NCI-H2029 treated with DMSO at 0.1 percent for 48 hours (cell line): ENCODE measurements at regions not wholly inside any gene's neighbourhood (a gene's known extent, or its start where the extent isn't known, plus 50 kb on each side); places are given as distances from the start of the nearest gene placed in this dataset.
"Not testable (repeated sequence)": the region's sequence is repeated elsewhere in the genome, so short reads cannot be mapped to it uniquely, and the experiment has no call there.

Source experiments
- DNase-seq: peaks from one replicate; lab custom pipeline; 2025; lab: John Stamatoyannopoulos, UW

DNA sequence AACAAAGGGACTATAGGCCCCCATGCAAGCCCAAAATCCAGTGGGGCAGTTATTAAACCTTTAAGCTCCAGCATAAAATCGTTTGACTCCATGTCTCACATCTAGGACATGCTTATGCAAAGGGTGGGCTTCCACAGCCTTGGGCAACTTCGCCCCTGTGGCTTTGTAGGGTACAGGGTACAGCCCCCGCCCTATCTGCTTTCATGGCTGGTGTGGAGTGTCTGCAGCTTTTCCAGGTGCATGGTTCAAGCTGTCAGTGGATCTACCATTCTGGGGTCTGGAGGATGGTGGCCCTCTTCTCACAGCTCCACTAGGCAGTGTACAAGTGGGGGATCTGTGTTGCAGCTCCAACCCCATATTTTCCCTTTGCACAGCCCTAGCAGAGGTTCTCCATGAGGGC lies 559.8 kb upstream of the TECRL start:
- no peak for DNase-seq

DNA sequence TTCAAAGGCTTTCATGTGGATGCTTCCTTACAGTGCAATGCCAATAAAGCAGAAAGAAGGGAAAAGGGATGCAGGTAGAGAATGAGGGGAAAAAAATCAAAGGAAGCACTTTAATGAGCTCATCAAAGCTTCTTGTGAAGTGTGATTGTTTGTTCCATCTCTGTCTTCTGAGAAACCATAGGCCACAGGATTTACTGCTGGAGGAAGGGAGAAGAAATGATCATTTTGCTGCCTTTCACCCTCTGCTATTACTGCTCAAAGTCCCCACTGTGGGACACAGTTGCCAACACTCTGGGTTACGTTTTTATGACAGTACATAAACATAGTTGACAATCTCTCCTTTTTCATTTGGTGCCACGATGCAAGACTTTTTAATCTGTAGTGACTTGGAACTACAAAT lies 558.0 kb upstream of the TECRL start:
- no peak for DNase-seq

DNA sequence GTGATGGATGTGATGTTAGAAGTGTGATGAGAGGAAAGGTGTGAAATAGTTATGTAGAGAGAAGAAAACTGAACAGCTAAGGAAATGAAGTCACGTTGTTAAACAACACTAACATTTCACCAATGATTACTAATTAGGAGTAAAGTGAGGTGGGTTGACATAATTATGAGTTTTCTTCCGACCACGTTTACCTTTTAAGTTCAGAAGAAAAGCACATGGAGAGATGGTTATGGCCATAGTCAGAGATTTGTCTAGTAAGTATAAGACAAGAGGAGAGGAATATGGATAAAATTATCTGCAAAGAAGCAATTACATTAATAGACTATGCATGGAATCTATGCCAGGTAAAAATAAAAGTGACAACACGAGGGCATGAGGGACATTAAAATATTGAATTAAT lies 551.3 kb upstream of the TECRL start:
- no peak for DNase-seq

DNA sequence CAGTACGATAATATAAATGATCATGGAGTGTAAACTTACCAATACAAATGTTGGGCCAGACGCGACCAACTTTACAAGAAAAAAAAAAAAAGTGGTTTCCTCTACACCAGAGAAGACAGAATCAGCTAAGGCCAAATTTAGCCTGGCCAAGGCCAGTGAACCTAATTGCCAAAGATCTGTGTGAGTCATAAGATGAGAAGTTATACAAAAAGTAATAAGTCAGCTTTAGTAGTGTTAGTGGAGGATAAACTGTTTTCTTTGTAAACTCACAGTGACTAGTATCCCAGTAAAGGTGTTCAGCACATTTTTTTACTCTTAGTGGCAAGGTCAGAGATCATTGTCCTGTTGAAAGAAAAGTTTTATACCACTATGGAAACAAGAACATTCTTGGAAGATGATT lies 531.4 kb upstream of the TECRL start:
- DNase-seq: no peak

DNA sequence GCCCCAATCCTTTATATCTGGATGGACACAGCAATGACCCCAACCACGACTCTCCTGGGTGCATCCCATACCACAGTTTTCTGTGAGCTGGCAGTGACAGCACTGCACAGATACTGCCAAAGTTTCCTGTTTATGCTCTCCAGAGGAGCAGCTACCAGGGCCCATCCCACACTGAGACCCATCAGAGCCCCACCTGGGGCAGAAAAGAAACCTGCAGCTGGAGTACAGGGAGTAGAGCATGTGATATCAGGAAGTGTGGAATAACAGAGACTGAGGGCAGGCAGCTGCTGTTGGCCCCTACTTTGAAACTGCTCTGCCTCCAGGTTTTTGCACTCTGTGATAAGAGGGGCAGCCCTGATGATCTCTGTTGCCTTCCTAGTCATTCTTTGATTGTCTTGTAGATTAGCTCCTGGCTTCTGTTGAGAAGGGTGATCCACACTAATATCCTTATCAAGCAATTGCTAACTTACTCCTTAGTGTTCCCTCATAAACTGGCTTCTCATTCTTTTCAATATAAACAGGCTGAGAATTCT lies 526.3 kb upstream of the TECRL start:
- no peak for DNase-seq

DNA sequence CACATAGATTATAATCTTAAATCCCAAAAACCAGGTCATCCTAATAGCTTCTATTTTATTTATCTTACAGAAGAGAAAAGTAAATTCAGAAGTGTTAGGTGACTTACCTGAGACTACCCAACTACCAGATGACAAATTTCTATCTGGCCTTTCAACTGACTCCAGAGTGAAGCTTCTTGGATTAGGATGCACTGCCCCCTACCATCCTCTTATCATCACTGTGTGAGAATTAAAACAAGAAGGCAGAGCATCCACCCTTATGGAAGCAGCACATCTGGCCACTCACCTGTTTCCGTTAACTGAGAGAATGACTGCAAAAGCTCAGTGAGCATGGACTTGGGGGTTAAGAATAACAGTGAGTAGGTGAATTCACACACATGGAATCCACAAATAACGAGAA lies 502.6 kb upstream of the TECRL start:
- DNase-seq: no peak

DNA sequence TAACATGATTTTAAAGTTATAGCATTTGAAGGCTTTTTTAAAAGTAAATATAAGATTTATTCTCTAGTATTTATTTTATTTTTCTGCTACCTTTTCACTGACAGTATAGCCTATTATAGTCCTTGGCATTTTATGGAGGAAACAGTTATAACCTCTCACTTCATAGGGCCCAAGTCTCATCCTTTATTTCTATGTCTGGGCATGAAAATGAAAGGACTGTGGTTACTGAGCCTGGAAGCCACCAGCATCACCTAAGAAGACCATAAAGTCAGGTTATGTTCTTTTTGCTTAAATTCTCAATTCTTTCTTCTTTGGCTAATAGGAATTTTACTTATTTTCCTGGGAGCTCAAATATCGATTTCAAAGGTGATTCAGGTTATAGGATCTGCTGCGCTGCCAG lies 494.7 kb upstream of the TECRL start:
- no peak for DNase-seq

DNA sequence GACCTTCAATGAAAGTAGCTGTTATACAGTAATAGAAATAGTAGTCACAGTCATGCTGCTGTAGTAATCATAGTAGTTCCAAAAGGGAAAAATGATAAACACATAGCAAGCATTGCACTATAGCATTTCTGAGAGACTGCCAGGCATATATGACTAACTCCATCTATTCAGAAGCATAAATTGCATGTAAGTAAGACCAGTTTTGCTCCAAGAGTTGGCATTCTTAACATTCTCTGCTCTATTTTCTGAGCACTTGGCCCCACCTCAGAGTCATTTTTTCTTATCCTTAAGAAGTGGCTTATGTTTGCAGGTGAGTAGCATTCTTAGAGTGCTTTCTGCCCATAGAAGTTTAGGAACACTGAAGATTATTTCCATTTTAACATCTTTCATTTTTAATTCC lies 490.3 kb upstream of the TECRL start:
- no peak for DNase-seq

DNA sequence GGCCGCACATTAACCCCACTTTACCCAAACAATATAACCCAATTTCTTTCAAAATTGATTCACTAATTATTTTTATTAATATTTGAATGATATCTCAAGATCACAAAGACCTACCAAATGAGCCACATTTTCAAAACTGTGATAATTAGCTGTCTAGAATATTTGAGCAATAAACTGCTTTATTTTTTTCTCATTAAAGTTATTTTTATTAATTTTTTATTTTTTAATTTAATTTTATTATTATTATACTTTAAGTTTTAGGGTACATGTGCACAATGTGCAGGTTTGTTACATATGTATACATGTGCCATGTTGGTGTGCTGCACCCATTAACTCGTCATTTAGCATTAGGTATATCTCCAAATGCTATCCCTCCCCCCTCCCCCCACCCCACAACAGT lies 489.8 kb upstream of the TECRL start:
- DNase-seq: not testable (repeated sequence)

DNA sequence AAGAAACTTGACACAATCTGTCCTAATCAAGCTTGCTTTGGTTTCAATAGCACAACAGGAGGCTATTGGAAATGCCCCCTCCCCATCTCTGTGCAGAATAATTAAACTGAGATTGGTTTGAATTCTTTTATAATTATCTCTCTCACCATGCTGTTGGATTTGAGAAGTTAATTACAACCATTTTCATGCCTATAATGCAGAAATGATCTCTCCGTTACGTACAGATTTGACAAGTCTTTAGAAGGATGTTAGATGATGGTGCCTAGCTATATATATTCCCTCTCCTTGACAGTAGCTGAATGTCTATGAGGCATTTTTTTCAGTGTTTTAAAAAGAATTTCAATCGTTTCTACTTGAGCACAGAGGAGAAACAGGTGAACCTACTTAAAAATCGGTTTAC lies 488.4 kb upstream of the TECRL start:
- no peak for DNase-seq

DNA sequence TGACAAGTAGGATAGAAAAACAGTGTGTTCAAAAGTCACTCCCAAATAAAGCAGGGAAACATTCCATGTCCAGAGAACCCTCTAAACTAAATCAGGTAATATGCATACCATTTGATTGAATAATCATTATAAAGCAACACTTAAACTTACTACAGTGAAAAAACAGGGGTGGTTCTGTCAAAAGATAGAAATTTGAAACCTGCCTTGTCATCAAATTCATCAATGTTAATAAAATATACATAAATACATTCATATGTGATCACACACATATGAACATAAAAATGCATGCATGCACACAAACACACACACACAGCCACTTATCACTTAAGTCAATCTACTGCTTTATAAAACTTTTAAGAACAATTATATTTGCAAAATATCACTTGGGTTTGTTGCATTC lies 485.8 kb upstream of the TECRL start:
- no peak for DNase-seq

DNA sequence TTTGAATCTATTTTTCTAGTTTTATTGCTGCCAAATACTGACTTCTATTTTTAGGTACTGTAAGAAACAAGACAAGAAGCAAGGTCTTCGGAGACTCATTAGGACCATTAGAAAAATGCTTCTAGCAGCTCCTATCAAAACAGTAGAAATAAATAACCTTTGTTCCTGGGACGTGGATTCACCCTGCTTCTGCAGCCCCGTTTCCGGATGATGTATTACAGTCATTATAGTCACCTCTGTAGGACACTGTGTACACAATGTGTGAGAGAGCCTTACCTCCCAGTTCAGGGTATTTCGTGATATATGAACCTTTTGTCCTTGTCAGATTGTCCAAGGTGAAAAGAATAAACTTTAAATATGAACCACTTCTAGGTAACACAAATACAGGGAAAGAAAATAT lies 484.0 kb upstream of the TECRL start:
- DNase-seq: no peak

DNA sequence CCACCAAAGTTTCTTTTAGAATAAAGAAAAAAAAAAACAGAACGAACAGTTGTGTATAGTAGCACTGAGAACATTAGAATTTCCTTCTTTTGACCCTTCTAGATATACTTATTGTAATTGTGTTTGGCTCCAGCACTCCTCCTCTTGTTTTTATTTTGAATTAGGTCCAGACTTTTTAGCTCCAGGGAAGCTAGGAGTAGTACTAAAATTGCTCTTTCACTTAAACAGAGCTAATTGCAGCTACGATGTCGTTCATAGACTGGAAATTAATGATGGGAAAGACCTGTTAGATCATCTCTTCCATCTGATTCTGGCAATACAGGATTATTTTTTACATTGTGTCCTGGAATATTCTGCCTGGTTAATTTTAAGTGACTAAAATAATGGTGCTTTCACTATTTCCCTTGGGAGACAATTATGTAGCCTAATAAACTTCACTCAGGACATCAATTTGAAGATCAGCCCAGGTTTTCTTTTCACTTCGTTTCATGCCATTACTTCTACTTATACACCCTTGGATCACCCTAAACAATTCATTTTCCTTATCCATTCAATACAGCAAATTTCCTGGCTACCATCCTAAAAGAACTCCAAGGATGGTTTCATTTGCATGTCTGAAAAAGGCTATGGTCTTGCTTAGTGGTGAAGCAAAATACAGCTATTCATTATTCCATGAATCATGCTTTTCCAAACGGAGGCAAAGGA lies 480.8 kb upstream of the TECRL start:
- no peak for DNase-seq

DNA sequence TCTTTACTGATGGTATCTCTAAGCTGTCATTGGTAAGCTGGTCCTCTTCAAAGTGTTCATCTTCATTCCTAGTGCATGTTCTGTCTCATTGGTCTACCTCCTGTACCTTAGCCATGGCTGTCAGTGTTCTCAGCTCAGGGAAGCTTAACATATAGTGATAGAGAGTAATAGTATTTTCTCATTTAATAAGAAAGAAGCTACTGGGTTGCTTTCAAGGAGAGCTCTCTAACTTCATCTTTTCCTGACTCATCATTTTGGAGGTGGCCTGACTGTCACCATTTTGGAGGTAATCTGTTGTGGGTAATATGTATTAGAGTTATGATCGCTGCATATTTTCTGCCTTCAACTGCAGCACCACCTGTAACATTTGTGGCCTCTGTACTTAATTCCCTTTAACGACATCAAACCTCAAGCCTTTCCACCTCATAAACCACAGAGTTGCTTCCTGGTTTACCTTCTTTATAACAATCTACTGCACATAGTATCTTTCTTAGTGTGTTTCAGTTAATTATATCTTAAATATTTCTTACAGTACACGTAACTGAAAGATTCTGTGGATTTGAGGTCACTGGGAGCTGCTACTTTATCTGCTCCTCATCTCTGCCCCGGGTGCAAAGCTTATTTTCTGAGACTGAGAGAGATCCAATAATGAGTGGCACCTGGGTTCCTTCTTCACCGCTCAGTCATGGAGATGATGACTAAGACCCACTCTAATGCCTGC lies 474.0 kb upstream of the TECRL start:
- no peak for DNase-seq

DNA sequence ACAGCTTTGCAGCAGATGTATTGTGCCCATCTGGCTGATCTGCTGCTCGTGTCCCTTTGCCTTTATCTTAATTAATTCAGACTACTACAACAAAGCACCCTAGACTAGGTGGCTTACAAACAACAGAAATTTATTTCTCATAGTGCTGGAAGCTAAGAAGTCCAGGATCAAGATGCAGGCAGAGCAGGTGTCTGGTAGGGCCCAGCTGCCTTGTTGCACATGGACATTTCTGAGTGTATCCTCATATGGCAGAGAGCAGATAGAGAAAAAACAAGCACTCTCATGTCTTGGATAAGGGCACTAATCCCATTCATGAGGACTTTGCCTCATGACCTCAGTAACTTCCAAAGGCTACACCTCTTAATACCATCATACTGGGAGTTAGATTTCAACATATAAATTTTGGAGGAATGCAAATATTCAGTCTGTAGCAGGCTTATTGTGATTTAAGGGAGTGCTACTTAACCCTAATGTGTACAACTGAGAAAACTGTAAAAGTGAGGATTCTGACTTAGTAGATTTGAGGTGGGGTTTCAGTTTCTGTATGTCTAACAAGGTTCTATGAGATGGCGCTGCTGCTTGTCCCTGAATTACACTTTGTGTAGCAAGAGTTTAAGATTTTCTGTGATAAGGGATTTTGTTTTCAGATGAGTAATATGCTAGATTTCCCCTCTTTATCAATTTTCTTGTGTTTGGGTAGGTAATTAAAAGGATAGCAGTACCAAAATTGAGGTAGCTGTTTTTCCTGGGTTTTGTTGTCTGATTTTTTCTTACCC lies 473.2 kb upstream of the TECRL start:
- no peak for DNase-seq

DNA sequence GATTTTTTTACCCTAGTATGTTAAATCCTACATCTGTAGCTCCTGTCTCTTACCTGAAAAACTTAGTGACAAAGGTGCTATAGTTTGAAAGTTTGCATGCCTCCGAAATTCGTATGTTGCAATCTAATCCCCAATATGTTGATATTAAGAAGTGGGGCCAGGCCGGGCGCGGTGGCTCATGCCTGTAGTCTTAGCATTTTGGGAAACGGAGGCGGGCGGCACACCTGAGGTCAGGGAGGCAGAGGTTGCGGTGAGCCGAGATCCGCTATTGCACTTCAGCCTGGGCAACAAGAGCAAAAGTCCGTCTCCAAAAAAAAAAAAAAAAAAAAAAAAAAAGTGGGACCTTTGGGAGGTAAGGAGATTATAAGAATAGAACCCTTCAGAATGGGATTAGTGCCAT lies 471.3 kb upstream of the TECRL start:
- no peak for DNase-seq

DNA sequence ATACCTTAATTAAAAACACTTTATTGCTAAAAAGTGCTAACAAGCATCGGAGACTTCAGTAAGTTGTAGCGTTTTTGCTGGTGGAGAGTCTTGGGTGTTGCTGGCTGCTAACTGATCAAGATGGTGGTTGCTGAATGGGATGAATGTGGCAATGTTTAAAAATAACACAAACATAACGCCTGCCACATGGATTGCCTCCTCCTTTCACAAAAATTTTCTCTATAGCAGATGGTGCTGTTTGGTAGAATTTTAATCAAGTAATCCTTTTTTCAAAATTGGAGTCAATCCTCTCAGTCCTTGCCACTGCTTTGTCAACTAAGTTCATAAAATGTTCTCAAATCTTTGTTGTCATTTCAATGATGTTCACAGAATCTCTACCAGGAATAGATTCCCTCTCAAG lies 466.8 kb upstream of the TECRL start:
- DNase-seq: no peak

DNA sequence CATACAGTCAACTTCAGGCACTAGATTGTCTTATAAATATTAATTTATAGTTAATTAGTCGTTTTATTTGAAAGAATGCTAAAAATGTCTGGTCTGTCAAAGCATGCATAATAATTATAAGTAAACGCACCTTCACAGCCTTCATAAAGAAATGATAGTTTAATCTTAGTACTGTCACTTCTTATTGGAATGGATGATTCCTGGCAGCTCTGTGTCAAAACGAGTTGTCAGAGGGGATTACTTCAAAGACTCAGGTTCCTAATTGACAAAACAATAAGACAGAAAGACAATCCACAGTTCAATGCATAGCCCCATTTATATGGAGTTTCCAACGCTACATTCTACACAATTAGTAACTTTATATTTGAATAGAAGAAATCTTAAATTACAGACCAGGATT lies 461.3 kb upstream of the TECRL start:
- no peak for DNase-seq

DNA sequence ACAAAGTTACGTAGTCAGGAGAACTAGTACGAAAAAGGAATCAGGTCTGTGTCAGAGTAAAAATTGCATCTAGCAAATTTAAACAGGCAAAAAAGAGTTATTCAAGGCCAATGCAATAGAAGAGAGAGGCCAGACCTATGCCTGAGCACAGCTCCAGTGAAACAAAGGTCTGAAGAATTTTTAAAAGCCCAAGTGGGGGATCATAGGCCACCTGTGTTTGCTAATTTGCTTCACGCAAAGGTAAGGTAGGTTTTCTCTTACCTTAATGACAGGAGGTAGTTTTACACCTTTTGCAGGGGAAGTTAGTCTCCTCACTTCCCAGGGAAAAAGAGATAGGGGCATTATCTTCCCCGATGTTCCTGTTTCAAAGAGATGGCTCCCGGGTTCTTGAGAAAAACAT lies 448.6 kb upstream of the TECRL start:
- no peak for DNase-seq

DNA sequence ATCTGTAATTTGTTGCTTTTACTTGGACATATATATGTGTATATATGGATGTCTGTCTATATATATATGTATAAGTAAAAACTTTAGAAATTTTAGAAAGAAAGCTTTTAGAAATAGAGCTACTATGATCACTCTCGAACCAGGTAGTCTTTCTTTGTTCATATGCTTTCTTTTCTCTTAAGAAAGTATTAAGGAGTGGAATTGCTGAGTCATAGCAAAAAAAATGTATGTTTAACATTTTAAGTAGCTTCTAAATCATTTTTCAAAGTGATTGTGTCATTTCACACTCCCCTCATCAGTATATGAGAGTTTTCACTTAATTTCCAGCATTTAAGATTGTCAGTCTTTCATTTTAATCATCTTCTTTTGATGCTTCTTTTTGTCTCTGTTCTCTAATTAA lies 447.9 kb upstream of the TECRL start:
- DNase-seq: no peak

DNA sequence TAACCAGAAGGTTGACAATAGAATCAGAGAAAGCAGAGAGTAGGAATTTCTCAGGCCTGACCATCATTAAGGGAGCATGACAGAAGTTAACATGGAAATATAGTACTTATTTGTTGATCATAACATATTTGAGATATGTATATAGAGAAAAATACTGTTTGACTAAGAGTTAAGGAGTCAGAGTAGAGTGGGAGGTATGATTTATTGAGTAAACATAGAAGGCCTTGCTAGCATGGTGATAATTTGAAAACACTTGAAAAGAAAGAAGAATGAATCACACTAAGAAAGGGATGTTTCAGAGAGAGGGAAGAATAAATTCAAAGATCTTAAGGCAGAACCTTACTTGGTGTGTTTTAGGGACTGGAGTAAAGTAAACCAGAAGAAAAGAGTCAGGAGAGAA lies 437.2 kb upstream of the TECRL start:
- no peak for DNase-seq

DNA sequence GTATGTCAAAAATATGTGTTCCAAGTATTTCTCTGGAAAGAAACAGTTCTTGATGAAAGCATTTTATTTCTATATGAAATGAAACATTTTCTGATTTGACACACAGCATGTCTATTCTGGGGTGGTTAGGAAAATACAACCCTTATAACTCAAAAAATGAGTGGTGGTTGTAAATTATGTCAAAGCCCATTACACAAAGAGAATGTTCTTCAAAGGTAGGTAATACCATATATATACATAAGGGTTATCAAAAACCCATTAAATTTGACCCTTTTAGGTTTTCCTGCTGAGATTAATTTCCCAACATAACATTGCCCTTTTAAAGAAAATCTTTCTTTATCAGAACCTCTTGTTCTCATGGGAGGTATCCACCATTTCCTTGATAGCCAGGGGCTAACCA lies 420.5 kb upstream of the TECRL start:
- no peak for DNase-seq

DNA sequence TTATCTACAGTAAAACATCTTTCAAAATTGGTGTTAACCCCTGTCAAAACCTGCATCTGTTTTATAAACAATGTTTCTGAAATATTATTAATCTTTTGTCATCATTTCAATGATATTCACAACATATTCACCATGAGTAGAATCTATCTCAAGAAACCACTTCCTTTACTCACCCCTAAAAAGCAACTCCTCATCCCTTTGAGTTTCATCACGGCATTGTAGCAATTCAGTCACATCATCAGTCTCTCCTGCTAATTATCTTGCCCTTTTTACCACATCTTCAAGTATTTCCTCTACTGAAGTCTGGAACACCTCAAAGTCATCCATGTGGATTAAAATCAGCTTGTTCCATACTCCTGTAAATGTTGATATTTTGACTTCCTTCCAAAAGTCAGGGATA lies 415.3 kb upstream of the TECRL start:
- no peak for DNase-seq
